ENCODE measurements at regions not wholly inside any gene's neighbourhood (a gene's known extent, or its start where the extent isn't known, plus 50 kb on each side); places are given as distances from the start of the nearest gene placed in this dataset.

- 0 out of 2 replicates have a peak, but pooled peaks cover under 1% of the 10 kb centered on the region for H3K4me1 ChIP-seq (ENCODE audit: insufficient read depth, low read length)
Observed at GRCh38 chr13:50099473-50099872, 84.2 kb downstream of the KCNRG start.

More at GRCh38 chr13:50099473-50099872, 84.2 kb downstream of the KCNRG start:
- no peaks in the 10 kb centered on the region for H4K20me1 ChIP-seq (ENCODE audit: control insufficient read depth, insufficient read depth, insufficient read length)
- peaks cover 11 to 16% of the 10 kb centered on the region in 2 experiments for H3K9me3 Mint-ChIP-seq
- no peak overlapping the region for H2BK20ac ChIP-seq (ENCODE audit: low read depth, low read length, poor library complexity, severe bottlenecking)
- H4K8ac ChIP-seq (replicated peaks; ENCODE audit: insufficient read length, low read depth, low read length) = no peak overlapping the region
- no peak overlapping the region for H2BK12ac ChIP-seq (ENCODE audit: insufficient read length, low read depth, low read length)
- no peak overlapping the region for H3K23ac ChIP-seq (ENCODE audit: insufficient read length, low read depth, low read length)
- no peak overlapping the region for H2BK120ac ChIP-seq (ENCODE audit: low read depth, low read length, poor library complexity, severe bottlenecking)
- no peaks in the 10 kb centered on the region for H3K79me2 ChIP-seq (ENCODE audit: insufficient read depth, low read length)
- H3K14ac ChIP-seq (ENCODE audit: insufficient read depth, low read length) = no peak overlapping the region
- H3K4ac ChIP-seq (ENCODE audit: low read depth, low read length) = no peak overlapping the region
- no peak overlapping the region for H3T11ph ChIP-seq (ENCODE audit: low read length)
- no peaks in the 10 kb centered on the region for H3K9me3 ChIP-seq (ENCODE audit: control insufficient read depth, low read depth, low read length)
- H3K9ac ChIP-seq (ENCODE audit: extremely low read depth, insufficient read length, low read length) = no peak overlapping the region
- H3K18ac ChIP-seq (ENCODE audit: insufficient read length, low read depth, low read length) = no peak overlapping the region
- DNase-seq = no peak
- no peaks in the 10 kb centered on the region for H3K27me3 ChIP-seq (ENCODE audit: insufficient read depth, low read length)
- no peak for TF ChIP-seq CTCF (conservative IDR thresholded peaks at IDR 0.05)
- no peaks in the 10 kb centered on the region for H3K27me3 Mint-ChIP-seq (ENCODE audit: low read depth)
- no peak overlapping the region for H3K27ac ChIP-seq (ENCODE audit: insufficient read length, low read depth, low read length)
- H3K4me3 Mint-ChIP-seq = no peak overlapping the region
- H3K4me1 Mint-ChIP-seq = peaks cover 6% of the 10 kb centered on the region in 2 experiments
- H3K36me3 Mint-ChIP-seq (ENCODE audit: insufficient read depth in 1 of 3, low read depth in 3 of 3) = peaks cover 11 to 23% (median 18%) of the 10 kb centered on the region in 3 experiments
- no peak overlapping the region for H2BK5ac ChIP-seq (ENCODE audit: insufficient read length, low read length)
- H2AK5ac ChIP-seq (ENCODE audit: insufficient read length, low read length) = no peak overlapping the region
- H2BK15ac ChIP-seq (ENCODE audit: low read depth, low read length) = no peak overlapping the region
- no peak overlapping the region for H3K27ac Mint-ChIP-seq
- no peak overlapping the region for H3K56ac ChIP-seq (ENCODE audit: insufficient read length, low read depth, low read length)
- no peaks in the 10 kb centered on the region for H3K23me2 ChIP-seq (ENCODE audit: insufficient read length, low read depth, low read length, poor library complexity, severe bottlenecking)
- H3K4me2 ChIP-seq (ENCODE audit: insufficient read depth, insufficient read length, low read length) = no peak overlapping the region
- no peak overlapping the region for H4K5ac ChIP-seq (ENCODE audit: insufficient read length, low read depth, low read length)
- H2AFZ ChIP-seq (ENCODE audit: low read length) = no peak overlapping the region
- H4K91ac ChIP-seq (ENCODE audit: insufficient read length, low read depth, low read length) = no peak overlapping the region
- H3K79me1 ChIP-seq (ENCODE audit: insufficient read depth, low read depth, low read length, poor library complexity, severe bottlenecking) = peaks cover 3% of the 10 kb centered on the region

Data from H9 (cell line).